HL-60 (cell line): ENCODE measurements at regions not wholly inside any gene's neighbourhood (a gene's known extent, or its start where the extent isn't known, plus 50 kb on each side); places are given as distances from the start of the nearest gene placed in this dataset.

Experiments used
- CTCF ChIP-seq: IDR thresholded peaks from one replicate; pipeline ENCODE4 v1.5.1; 2011; ENCODE audit warnings: low read length, control low read depth, inconsistent platforms; ENCODE audit not compliant: insufficient read depth
- GABPA ChIP-seq: IDR thresholded peaks from 2 replicates; pipeline ENCODE4 v1.6.1; 2012; ENCODE audit warnings: low read depth

GRCh38 chr20:11172881-11173280 is 499.1 kb upstream of the JAG1 start:
- TF ChIP-seq CTCF = no peak
- TF ChIP-seq GABPA = no peak
